HG03439 (cell line): ENCODE measurements at regions not wholly inside any gene's neighbourhood (a gene's known extent, or its start where the extent isn't known, plus 50 kb on each side); places are given as distances from the start of the nearest gene placed in this dataset.
"Not testable (repeated sequence)": the region's sequence is repeated elsewhere in the genome, so short reads cannot be mapped to it uniquely, and the experiment has no call there.

Experiments used
- ATAC-seq: cut with Tn5 transposase; IDR thresholded peaks from one replicate; pipeline ENCODE4 v1.9.1; 2021; ENCODE audit warnings: mild to moderate bottlenecking, moderate library complexity; ENCODE audit not compliant: unreplicated experiment

- ATAC-seq: no peak
Observed at GRCh38 chr6:141884850-141885249, 247.9 kb upstream of the GJE1 start.

GRCh38 chr6:141878686-141879085 lies 254.0 kb upstream of the GJE1 start:
- no peak for ATAC-seq

GRCh38 chr6:141877275-141877983 lies 255.3 kb upstream of the GJE1 start:
- no peak for ATAC-seq

- no peak for ATAC-seq
Observed at GRCh38 chr6:141874930-141875602, 257.7 kb upstream of the GJE1 start.

DNA sequence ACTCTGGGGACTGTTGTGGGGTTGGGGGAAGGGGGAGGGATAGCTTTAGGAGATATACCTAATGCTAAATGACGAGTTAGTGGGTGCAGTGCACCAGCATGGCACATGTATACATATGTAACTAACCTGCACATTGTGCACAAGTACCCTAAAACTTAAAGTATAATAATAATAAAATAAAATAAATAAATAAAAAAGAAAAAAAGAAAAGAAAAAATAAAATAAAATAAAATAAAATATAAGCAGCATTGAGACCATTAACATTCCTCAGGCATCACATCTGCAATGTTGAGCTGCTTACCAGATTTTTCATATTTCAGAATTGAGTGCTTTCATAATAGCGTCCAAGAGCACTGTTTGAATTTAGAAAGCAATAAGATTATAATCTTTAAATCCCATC lies 263.2 kb upstream of the GJE1 start:
- ATAC-seq: not testable (repeated sequence)

DNA sequence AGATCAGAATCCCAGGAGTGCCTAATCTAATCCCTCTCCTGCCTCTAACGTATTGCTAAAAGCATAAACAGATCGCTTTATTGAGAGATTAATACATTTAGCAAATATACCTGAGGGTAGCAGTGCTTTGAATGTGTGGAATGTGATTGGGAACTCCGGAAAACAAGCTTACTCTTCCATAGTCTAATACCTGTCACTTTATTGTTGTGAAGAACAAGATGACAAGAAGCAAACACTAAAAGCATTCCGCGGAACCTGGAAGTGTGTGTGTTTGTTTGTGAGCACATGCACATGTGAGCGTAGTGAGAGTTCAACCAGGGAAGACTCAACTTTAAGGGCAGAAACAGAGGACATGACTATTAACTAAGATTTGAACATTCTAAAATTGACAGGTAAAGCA lies 265.0 kb upstream of the GJE1 start:
- no peak for ATAC-seq

- ATAC-seq: no peak
Observed at GRCh38 chr6:141866731-141867497, 265.8 kb upstream of the GJE1 start.

DNA sequence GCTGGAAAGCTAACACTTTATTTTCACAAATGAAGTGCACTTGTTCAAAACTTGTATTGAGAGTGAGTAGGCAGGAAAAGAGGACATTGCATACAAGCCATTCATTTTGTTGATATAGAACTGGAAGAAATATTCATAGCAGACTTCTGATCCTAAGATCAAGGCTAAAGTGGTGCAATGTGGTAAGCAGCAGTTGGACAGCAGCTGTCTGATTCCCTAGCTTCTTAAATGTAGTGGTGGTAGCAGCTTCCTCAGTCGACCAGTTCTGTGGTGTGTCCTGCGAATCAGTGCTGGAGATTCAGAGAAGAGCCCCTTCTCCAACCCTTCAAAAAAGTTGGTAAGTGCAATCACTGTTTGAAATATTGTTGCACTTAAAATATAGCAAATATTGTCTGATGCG lies 281.7 kb upstream of the GJE1 start:
- ATAC-seq: no peak

DNA sequence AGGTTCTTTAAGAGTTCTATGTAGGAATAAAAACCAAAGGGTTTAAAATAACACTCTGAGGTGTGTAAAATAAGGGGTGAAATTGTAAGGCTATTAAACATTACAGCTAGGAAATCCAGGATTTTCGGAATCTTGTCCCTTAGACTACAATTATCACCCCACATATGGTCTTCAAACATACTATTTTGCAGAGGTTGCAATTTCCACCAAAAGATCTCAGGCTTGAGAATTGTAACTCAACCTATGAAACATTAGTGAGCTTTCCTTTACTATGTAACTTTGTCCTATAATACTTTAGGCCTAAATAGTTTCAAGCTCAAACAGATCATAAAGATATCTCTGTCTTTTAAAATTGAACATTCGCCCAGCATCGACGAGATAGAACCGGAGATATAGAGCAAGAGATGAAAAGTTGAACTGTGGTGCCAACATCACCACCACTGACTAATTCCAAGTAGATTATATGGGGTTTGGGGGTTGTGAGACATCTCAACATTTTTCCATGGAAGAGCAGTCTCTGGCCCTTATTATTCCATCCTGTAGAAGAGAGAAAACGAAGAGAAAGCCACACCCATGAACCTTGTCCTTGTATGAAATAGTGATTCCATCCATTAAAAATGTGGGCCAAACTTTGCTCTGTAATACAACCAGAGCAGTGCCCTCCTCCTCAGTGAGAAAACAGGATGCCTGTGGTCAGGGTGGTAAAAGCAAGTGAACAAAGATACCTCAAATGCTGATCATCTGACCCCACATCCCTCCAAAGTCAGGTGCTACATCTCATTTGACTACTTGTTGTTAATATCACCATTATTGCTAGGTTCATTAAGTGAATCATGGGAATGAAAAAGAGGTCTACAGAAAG lies 284.5 kb upstream of the GJE1 start:
- no peak for ATAC-seq

GRCh38 chr6:141846639-141847038 lies 286.1 kb upstream of the GJE1 start:
- ATAC-seq: no peak

DNA sequence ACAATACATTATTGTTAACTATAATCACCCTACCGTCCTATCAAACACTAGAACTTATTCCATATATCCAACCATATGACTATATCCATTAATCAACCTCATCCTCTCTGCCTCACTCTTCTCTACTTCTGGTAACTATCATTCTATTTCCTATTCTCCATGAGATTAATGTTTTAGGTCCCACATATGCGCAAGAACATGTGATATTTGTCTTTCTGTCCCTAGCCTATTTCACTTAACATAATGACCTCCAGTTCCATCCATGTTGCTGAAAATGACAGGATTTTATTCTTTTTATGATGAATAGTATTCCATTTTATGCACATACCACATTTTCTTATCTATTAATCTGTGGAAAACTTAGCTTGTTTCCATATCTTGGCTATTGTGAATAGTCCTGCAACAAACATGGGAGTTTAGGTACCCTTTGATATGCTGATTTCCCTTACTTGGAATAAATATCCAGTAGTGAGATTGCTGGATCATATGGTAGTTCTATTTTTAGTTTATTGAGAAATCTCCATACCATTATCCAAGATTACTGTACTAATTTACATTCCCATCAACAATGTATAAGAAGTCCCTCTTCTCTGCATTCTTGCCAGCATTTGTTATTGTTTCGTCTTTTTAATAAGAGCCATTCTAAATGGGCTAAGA lies 289.4 kb upstream of the GJE1 start:
- ATAC-seq: no peak

- ATAC-seq: no peak
Observed at GRCh38 chr6:141833001-141833655, 299.6 kb upstream of the GJE1 start.

DNA sequence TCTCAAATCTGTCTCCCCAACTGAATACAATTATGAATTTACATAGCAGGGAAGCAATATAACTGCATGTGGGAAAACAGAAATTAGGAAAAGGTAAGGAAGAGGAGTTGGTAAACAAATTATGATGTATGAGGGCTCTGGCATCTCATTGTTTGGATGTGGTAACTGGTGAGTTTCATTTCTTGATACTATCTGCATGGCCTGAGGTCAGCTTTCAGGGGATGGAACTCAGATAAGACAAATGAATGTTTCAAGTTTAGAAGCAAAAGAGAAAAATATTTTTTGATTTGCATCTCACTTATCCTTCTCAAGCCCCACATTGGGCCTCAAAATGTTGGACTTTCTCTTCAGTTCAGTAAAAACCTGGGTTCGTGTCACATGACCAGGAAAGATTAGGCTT lies 302.2 kb upstream of the GJE1 start:
- ATAC-seq: no peak

DNA sequence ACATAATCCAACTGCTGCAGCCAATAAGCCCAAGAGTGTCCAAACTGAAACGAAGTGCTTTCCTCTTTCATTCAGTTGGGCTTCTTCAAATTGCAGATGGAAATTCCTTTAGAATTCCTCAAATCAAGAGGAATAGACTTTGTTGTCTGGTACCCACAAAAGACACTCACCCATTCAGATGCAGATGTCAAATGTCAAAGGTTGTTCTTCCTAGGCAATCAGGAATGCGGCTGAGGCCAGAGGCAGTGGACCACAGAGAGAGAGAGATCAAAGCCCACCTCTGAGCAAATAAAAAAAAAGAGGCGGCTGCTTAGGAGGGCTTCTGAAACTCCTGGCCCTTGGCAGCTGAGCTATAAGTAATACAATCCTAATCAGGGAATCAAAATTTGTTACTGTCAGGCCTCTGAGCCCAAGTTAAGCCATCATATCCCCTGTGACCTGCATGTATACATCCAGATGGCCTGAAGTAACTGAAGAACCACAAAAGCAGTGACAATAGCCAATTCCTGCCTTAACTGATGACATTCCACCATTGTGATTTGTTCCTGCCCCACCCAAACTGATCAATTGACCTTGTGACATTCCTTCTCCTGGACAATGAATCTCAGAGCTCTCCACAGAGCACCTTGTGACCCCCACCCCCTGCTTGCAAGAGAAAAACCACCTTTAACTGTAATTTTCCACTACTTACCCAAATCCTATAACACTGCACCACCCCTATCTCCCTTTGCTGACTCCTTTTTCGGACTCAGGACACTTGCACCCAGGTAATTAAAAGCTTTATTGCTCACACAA lies 303.0 kb upstream of the GJE1 start:
- no peak for ATAC-seq

- no peak for ATAC-seq
Observed at GRCh38 chr6:141824350-141824749, 308.4 kb upstream of the GJE1 start.

GRCh38 chr6:141815039-141815438 lies 317.7 kb upstream of the GJE1 start:
- ATAC-seq: not testable (repeated sequence)

DNA sequence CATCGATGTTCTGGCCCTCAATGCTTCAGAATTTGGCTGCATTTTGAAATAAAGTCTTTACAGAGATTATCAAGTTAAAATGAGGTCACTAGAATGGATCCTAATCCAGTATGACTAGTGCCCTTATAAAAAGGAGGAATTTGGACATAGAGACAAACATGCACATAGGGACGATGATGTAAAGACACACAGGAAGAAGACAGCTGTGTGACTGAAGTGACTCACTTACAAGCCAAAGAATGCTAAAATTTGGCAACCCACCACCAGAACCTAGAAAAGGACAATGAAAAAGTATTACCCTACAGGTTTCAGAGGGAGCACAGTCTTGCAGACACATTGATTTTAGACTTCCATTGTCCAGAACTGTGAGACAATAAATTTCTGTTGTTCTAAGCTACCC lies 322.8 kb upstream of the GJE1 start:
- ATAC-seq: no peak

DNA sequence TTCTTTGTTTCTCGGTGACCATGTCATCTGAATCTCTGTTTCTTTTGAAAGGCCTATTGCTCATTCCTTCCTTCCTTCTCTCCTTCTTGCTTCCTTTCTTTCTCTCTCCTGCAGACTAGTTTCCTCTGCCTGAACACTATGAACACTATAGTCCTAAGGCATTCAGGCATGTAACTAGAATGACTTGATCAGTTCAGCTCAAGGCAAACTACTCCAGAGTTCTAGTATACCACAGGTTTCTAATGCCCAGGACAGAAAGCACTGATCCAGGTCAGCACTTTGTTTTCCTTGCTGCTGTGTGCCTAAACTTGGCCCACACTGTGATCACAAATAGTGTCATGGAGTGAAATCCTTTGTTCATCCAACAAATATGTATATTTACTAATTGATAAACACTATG lies 324.1 kb upstream of the GJE1 start:
- ATAC-seq: no peak

DNA sequence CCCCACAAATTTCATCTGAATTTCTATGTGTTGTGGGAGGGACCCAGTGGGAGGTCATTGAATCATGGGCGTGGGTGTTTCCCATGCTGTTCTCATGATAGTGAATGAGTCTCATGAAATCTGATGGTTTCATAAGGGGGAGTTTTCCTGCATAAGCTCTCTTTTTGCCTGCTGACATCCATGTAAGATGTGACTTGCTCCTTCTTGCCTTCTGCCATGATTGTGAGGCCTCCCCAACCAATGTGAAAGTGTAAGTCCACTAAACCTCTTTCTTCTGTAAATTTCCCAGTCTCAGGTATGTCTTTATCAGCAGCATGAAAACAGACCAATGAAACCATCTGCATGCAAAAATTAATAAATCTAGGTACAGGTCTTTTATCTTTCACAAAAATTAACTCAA lies 331.8 kb upstream of the GJE1 start:
- ATAC-seq: not testable (repeated sequence)
